Colonic mucosa (tissue), 4 donors: ENCODE measurements at regions not wholly inside any gene's neighbourhood (a gene's known extent, or its start where the extent isn't known, plus 50 kb on each side); places are given as distances from the start of the nearest gene placed in this dataset.

Source experiments
- DNase-seq: peaks from one replicate; pipeline ENCODE4 v3.0.0-alpha.2; 2020
- H3K27ac ChIP-seq: fragments of 200-600 bp; one replicate; pipeline ENCODE4 v1.8.0; 2021
- H3K27me3 ChIP-seq: fragments of 200-600 bp; one replicate; pipeline ENCODE4 v1.8.0; 2021
- H3K36me3 ChIP-seq: fragments of 200-600 bp; one replicate; pipeline ENCODE4 v1.8.0; 2021
- H3K4me1 ChIP-seq: fragments of 200-600 bp; one replicate; pipeline ENCODE4 v1.8.0; 2021; ENCODE audit warnings: mild to moderate bottlenecking
- H3K4me3 ChIP-seq: fragments of 200-600 bp; one replicate; pipeline ENCODE4 v1.8.0; 2021
- H3K9ac ChIP-seq, 2 donors: one replicate each; pipeline ENCODE4 v1.7.0; 2013; ENCODE audit warnings: control low read depth in 2 of 2, low read depth in 2 of 2, low read length in 2 of 2
- H3K9me3 ChIP-seq: fragments of 200-600 bp; one replicate; pipeline ENCODE4 v1.8.0; 2021
- intact Hi-C: fragments of 100-400 bp; cut with DNase I; formaldehyde crosslinking; loops from one replicate; pipeline ENCODE4 v1.14.1; 2022
- TF ChIP-seq, protein P1 (sequence below): fragments of 200-600 bp; IDR thresholded peaks from one replicate; pipeline ENCODE4 v1.8.0; 2022; ENCODE audit warnings: antibody characterized with exemption, mild to moderate bottlenecking
- donor health status: healthy.
- donor health status: DM: no; HTN: no; CAD: no.
- donor health status: DM: no; HTN: no; CAD: no.

- TF ChIP-seq, protein P1, sequence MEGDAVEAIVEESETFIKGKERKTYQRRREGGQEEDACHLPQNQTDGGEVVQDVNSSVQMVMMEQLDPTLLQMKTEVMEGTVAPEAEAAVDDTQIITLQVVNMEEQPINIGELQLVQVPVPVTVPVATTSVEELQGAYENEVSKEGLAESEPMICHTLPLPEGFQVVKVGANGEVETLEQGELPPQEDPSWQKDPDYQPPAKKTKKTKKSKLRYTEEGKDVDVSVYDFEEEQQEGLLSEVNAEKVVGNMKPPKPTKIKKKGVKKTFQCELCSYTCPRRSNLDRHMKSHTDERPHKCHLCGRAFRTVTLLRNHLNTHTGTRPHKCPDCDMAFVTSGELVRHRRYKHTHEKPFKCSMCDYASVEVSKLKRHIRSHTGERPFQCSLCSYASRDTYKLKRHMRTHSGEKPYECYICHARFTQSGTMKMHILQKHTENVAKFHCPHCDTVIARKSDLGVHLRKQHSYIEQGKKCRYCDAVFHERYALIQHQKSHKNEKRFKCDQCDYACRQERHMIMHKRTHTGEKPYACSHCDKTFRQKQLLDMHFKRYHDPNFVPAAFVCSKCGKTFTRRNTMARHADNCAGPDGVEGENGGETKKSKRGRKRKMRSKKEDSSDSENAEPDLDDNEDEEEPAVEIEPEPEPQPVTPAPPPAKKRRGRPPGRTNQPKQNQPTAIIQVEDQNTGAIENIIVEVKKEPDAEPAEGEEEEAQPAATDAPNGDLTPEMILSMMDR: no peak
Observed at GRCh38 chr6:98747960-98748359, 86.4 kb upstream of the POU3F2 start.

GRCh38 chr6:98759459-98759858, 74.9 kb upstream of the POU3F2 start:
- H3K4me3 ChIP-seq: no peak overlapping the region
- H3K36me3 ChIP-seq: no peaks in the 10 kb centered on the region
- H3K27me3 ChIP-seq: no peaks in the 10 kb centered on the region
- no peak overlapping the region for H3K27ac ChIP-seq
- no peak overlapping the region for H3K9ac ChIP-seq
- no peaks in the 10 kb centered on the region for H3K4me1 ChIP-seq
- TF ChIP-seq, protein P1: no peak
- H3K9me3 ChIP-seq: no peaks in the 10 kb centered on the region
- intact Hi-C loops: no loop called here
- DNase-seq: no peak

More at GRCh38 chr6:98747960-98748359, 86.4 kb upstream of the POU3F2 start:
- Histone ChIP-seq H3K27ac (no peak overlapping the region), H3K9me3 (no peaks in the 10 kb centered on the region), H3K36me3 (no peaks in the 10 kb centered on the region), H3K4me1 (no peaks in the 10 kb centered on the region), H3K4me3 (no peak overlapping the region), H3K27me3 (no peaks in the 10 kb centered on the region), H3K9ac (no peak overlapping the region)
- no peak for DNase-seq
- intact Hi-C loops: no loop called here

- no peaks in the 10 kb centered on the region for H3K4me1 ChIP-seq
- H3K9me3 ChIP-seq: no peaks in the 10 kb centered on the region
- no peak overlapping the region for H3K27ac ChIP-seq
- DNase-seq: no peak
- H3K4me3 ChIP-seq: no peak overlapping the region
- no peak overlapping the region for H3K9ac ChIP-seq
- no peaks in the 10 kb centered on the region for H3K36me3 ChIP-seq
- no peaks in the 10 kb centered on the region for H3K27me3 ChIP-seq
- intact Hi-C loops: no loop called here
- TF ChIP-seq, protein P1: no peak
Observed at GRCh38 chr6:98764373-98764911, 69.9 kb upstream of the POU3F2 start.

GRCh38 chr6:98769546-98769945, 64.8 kb upstream of the POU3F2 start:
- DNase-seq: peak; percentile 19
- no peak overlapping the region for H3K9ac ChIP-seq
- intact Hi-C loops: no loop called here

GRCh38 chr6:98775205-98775604, 59.2 kb upstream of the POU3F2 start:
- Histone ChIP-seq H3K36me3 (no peaks in the 10 kb centered on the region), H3K4me3 (no peak overlapping the region), H3K27ac (no peak overlapping the region), H3K9ac (no peak overlapping the region), H3K9me3 (no peaks in the 10 kb centered on the region), H3K27me3 (peaks cover 3% of the 10 kb centered on the region), H3K4me1 (no peaks in the 10 kb centered on the region)
- DNase-seq: no peak
- TF ChIP-seq, protein P1: no peak
- intact Hi-C loops: no loop called here

More at GRCh38 chr6:98769546-98769945, 64.8 kb upstream of the POU3F2 start:
- TF ChIP-seq, protein P1: no peak
- Histone ChIP-seq H3K27ac (no peak overlapping the region), H3K27me3 (no peaks in the 10 kb centered on the region), H3K4me1 (no peaks in the 10 kb centered on the region), H3K36me3 (no peaks in the 10 kb centered on the region), H3K9me3 (no peaks in the 10 kb centered on the region), H3K4me3 (no peak overlapping the region)
